ENCODE measurements at regions not wholly inside any gene's neighbourhood (a gene's known extent, or its start where the extent isn't known, plus 50 kb on each side); places are given as distances from the start of the nearest gene placed in this dataset.
"Not testable (repeated sequence)": the region's sequence is repeated elsewhere in the genome, so short reads cannot be mapped to it uniquely, and the experiment has no call there.

GRCh38 chr13:71382285-71382684 is 484.7 kb downstream of the DACH1 start:
- DNase-seq: no peak

DNA sequence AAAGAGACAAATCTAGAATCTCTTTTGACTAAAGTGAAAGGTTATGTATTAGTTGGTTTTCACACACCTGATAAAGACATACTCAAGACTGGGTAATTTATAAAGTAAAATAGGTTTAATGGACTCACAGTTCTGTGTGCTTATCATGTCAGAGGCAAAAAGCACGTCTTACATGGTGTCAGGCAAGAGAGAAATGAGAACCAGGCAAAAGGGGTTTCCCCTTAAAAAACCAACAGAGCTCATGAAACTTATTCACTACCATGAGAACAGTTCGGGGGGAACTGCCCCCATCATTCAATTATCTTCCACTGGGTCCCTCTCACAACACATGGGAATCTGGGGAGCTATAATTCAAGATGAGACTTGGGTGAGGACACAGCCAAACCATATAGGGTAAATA is 486.8 kb downstream of the DACH1 start:
- no peak for DNase-seq

DNA sequence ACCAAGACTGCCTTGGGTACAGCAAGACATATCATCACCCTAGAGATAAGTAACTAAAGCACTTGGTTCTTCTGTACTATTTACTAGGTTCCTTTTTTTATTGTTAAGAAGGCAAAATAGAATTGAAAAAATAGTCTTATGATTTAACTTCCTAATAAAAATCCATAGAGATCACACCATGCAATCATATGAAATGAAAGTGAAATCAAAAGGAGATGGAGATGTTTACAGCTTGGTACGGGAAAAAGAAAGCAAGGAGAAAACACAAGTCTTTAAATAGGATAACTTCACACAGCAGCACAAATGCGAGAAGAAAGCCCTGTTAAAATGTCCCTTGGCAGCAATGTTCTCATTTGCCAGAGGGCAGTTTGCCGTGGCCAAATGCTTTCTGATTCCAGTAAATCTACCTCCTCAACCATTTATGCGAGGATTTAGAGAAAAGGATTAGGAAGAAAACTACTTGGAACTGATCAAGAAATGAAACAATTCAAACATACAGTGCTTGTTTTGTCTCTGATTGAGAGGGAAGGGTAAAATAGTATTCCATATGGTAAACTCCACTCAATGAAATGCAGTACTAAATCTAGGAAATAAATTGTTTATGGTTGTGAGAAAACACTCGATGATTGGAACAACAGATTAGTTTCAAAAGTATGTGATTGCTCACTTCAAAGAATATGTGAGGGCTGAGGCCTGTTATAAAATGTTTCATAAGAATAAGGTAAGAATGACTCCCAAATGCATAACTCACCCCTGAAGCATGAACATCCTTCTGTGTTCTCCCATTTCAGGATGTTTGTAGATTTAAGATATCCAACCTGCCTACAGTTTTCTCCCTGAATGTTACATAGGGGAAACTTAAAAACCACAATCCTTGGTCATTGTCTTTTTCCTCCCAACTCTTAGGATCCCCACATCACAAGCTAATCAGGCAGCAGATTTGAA is 487.8 kb downstream of the DACH1 start:
- DNase-seq: no peak

DNA sequence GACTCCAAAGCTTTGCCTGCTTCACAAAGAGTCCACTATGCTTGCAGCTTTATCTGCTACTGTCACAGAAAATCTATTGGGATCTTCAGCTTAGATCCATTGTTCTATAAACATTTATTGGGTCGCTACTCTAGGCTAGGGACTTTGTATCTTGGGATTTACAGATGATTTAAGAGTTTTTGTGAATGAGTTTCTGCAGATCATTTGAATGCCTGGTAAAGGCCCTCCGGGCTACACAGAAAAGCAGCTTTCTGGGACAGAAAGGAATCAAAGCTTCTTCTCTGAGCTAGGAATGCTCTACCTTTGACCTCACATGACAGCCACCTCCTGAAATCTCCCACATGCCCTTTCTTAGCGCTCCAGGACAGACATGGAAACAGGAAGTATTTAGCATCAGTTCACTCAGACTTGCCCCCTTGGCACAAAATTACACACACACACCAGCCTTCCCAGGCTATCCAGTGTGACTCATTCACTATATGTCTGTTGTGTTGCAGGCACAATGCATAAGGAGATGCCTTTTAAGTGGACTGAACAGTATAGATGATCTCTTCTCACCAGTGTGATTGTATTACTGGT is 492.4 kb downstream of the DACH1 start:
- no peak for DNase-seq

GRCh38 chr13:71368336-71368735 is 498.7 kb downstream of the DACH1 start:
- no peak for DNase-seq

- DNase-seq: no peak
Measured at GRCh38 chr13:71360041-71360440, 507.0 kb downstream of the DACH1 start.

DNA sequence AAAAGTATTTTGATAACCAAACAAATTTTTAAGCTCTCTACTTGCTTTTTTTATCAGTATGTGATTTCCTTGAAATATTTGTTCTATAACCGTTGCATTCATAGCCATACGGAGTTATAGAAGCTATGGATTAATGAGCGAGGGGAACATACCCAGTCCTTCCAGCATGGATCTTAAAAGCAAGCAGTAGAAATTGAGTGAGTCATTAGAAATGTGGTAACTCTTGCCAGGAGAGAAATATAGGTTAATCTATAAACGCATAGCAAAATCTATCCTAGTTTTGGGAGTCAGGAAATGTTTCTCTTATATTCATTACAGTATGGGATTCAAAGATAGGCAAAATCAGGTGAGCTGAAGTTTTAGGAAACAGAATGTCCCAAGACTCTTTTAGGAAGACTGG is 507.4 kb downstream of the DACH1 start:
- DNase-seq: no peak

DNA sequence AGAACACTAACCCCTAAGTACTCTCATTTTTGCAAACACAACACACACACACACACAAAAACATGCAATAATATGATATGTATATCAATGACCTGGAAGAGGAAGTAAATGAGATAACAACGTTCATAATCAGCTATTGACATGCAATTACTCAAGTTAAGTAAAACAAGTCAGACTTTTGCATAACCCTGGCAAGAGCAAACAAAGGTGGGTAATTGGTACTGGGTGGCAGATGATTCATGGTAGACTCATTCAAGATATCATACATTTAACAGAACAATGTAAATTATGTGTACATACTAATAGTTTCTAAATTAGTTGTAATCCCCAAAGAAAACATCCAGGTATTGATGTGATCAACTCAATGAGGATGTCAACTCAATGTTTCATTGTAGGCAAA is 508.8 kb downstream of the DACH1 start:
- DNase-seq: no peak

- DNase-seq: no peak
Measured at GRCh38 chr13:71355010-71355409, 512.0 kb downstream of the DACH1 start.

DNA sequence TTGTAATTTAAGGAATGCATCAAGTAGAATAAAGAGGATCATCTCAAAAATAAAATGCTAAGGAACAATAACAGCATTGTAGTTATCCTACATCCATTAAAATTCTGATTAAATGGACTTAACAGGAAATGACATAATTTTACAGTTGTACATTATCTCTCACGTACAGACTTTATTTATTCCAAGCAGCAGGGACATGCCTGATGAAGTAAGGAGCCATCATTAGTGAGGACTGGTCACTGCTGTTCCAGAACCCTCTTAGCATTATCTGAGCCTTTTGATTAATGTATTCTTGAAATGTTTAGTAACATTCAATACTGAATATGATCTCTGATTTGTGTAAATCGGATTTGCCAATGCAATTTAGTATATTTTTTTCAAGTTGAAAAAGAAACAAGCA is 516.1 kb downstream of the DACH1 start:
- DNase-seq: no peak

DNA sequence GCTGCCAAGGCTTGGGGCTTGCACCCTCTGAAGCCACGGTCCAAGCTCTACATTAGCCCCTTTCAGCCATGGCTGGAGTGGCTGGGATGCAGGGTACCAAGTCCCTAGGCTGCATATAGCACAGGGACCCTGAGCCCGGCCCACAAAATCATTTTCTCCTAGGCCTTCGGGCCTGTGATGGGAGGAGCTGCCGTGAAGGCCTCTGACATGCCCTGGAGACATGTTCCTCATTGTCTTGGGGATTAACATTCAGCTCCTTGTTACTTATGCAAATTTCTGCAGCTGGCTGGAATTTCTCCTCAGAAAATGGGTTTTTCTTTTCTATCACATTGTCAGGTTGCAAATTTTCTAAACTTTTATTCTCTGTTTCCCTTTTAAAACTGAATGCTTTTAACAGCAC is 521.1 kb downstream of the DACH1 start:
- DNase-seq: not testable (repeated sequence)

DNA sequence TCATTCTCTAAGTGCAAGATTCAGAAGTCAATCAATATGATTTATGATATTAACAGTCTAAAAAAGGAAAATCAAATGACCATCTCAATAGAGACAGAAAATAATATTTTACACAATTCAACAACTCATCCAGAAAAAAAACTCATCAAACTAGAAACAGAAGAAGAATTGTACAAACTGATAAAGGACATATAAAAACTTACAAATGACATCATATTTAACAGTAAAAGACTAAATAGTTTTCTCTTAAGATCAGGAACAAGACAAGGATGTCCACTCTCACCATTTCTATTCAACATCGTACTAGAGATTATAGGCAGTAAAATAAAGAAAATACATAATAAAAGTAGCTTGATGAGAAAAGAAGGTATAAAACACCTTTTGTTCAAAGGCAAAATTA is 527.3 kb downstream of the DACH1 start:
- DNase-seq: no peak

- no peak for DNase-seq
Measured at GRCh38 chr13:71339005-71339404, 528.0 kb downstream of the DACH1 start.

DNA sequence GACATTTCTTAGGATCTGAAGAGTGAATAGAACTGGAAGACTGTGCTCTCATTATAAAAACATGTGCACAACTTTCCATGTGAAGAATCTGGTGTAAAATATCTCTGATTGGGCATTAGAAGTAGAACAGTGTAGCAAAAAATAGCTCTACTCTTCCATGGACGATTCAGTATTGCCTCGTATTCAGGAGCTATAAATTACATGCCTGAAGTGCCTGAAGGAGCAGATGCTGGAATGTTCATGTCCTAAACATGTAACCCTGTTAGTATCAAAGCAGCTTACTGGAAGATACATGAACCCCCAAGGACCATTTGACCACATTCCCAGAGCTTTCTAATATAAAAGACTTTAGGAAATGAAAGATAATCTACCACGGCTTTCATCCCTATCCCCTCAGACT is 528.9 kb downstream of the DACH1 start:
- no peak for DNase-seq

DNA sequence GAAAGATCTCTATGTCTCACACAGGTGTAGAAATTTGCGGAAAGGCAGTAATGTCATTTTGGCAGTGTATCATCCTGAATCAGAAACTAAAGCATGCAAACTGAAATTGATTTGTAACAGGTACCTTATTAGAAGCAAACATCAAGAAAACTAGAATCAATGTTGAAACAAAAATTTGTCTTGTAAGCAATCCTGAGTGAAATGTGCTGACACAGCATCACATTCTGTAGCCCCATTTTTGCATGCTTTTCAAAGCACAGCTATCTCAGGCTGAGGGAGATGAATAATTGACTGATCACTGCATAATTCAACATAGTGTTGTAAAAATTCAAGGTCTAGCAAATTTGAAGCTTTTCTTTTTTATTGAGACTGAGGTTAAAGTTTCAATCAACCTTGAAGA is 539.7 kb downstream of the DACH1 start:
- no peak for DNase-seq

GRCh38 chr13:71325556-71325955 is 541.4 kb downstream of the DACH1 start:
- DNase-seq: no peak

GRCh38 chr13:71323266-71323665 is 543.7 kb downstream of the DACH1 start:
- no peak for DNase-seq

DNA sequence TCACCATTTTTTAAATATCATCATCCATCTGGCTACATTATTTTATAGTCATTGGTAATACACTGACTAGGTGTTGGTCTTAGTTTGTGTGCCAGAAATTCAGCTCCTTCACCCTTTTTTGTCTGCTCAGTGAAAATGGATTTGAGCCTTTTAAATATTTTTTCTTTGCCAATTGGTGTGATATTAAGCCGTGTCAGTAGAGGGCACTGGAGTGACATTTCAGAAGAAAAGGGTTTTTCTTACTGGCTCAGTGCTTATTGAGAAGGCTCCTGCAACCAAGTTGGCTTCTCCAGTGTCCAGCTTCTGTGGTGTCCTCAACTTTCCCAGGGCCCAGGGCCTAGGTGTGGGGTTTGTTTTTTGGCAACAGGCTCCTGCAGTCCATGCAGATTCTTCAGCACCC is 546.6 kb downstream of the DACH1 start:
- DNase-seq: no peak

GRCh38 chr13:71316792-71317363 is 550.1 kb downstream of the DACH1 start:
- no peak for DNase-seq

DNA sequence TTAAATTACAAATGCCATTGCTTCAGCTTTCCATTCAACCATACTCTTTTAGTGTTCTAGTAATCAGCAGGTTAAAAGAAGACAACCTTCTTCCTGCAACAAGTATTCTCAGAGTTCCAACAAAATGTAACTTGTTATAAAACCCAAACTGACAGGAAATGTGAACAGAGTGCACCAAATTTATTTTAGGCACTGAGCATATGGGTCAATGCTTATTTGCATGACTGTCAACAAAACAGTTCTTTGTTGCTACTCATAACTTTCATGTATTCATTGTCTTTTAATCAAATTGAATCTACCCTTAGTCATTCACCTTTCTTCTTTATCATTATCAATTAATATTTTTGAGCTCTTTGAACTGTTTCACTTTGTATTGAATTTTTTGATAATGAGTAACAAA is 554.1 kb downstream of the DACH1 start:
- DNase-seq: no peak

GRCh38 chr13:71309905-71310304 is 557.1 kb downstream of the DACH1 start:
- no peak for DNase-seq

- DNase-seq: no peak
Measured at GRCh38 chr13:71306821-71307220, 560.2 kb downstream of the DACH1 start.

DNA sequence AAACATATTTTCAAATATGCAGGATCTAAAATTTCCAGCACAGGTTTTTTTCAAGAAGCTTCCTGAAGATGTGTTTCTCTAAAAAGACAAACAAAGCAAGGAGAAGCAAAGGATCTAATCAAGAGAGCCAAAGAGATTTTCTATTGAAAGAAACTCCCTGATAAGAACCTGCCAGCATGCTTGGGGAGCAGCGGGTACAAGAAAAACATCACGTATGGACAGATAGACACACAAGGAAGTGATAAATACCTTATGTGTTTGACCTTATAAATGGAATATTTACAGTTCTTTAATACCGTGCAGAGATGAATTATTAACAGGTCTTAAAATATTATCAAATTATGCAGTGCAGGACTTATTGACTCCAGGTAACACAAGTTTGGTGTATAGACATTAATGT is 562.1 kb downstream of the DACH1 start:
- DNase-seq: no peak

DNA sequence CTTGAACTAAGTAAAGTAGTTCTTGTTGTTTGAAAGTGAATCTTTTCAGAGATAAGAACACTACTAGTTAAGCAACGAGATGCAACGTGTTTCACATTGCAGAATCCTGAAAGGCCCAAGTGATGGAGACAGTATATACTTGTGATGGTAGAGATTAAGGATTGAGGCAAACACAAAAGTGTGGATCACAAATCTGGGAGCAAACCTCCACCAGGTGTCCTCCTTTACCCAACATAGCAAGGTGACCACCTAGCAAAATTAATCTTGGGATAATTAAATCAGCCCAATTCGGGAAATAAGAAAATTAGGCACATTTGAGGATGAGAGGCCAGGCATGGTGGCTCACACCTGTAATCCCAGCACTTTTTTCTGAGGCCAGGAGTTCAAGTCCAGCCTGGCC is 563.9 kb downstream of the DACH1 start:
- DNase-seq: no peak

Data from activated CD4-positive, alpha-beta T cell treated with anti-CD3 and anti-CD28 coated beads for 4 hours (primary cell).